Skeletal muscle cell (primary cell): ENCODE measurements at regions not wholly inside any gene's neighbourhood (a gene's known extent, or its start where the extent isn't known, plus 50 kb on each side); places are given as distances from the start of the nearest gene placed in this dataset.
"Not testable (repeated sequence)": the region's sequence is repeated elsewhere in the genome, so short reads cannot be mapped to it uniquely, and the experiment has no call there.

Source experiments
- DNase-seq: peaks from one replicate; pipeline ENCODE4 v3.0.0-alpha.2; 2010; ENCODE audit warnings: low read depth
- H3K4me3 ChIP-seq: 2 replicates; pipeline ENCODE4 v1.5.1; 2011; ENCODE audit warnings: low read depth, mild to moderate bottlenecking, control low read depth, low read length, moderate library complexity

- no peak for DNase-seq
- H3K4me3 ChIP-seq: no peak overlapping the region
Observed at GRCh38 chr3:87900061-87900460, 158.7 kb downstream of the CGGBP1 start.

- H3K4me3 ChIP-seq: no peak overlapping the region
- no peak for DNase-seq
Observed at GRCh38 chr3:87898971-87899370, 159.8 kb downstream of the CGGBP1 start.

GRCh38 chr3:87895983-87896382, 162.8 kb downstream of the CGGBP1 start:
- DNase-seq: no peak
- no peak overlapping the region for H3K4me3 ChIP-seq

GRCh38 chr3:87873136-87873535, 185.7 kb downstream of the CGGBP1 start:
- peak; percentile 49 for DNase-seq
- no peak overlapping the region for H3K4me3 ChIP-seq

- no peak overlapping the region for H3K4me3 ChIP-seq
- DNase-seq: peak; percentile 16
Observed at GRCh38 chr3:87867001-87867400, 191.8 kb downstream of the CGGBP1 start.

- peak; percentile 22 for DNase-seq
- H3K4me3 ChIP-seq: no peak overlapping the region
Observed at GRCh38 chr3:87856126-87856525, 202.7 kb downstream of the CGGBP1 start.

GRCh38 chr3:87855616-87856015, 203.2 kb downstream of the CGGBP1 start:
- DNase-seq: peak; percentile 67

GRCh38 chr3:87855211-87855610, 203.6 kb downstream of the CGGBP1 start:
- DNase-seq: no peak

More at GRCh38 chr3:87855616-87856015, 203.2 kb downstream of the CGGBP1 start:
- no peak overlapping the region for H3K4me3 ChIP-seq

GRCh38 chr3:87848003-87848402, 210.8 kb downstream of the CGGBP1 start:
- no peak for DNase-seq
- H3K4me3 ChIP-seq: no peak overlapping the region

More at GRCh38 chr3:87855211-87855610, 203.6 kb downstream of the CGGBP1 start:
- H3K4me3 ChIP-seq: no peak overlapping the region

GRCh38 chr3:87837076-87837475, 221.7 kb downstream of the CGGBP1 start:
- no peak for DNase-seq
- no peak overlapping the region for H3K4me3 ChIP-seq

GRCh38 chr3:87836026-87836425, 222.8 kb downstream of the CGGBP1 start:
- no peak overlapping the region for H3K4me3 ChIP-seq
- no peak for DNase-seq

GRCh38 chr3:87835236-87835635, 223.6 kb downstream of the CGGBP1 start:
- H3K4me3 ChIP-seq: no peak overlapping the region
- no peak for DNase-seq

- H3K4me3 ChIP-seq: no peak overlapping the region
- no peak for DNase-seq
Observed at GRCh38 chr3:87834327-87834726, 224.5 kb downstream of the CGGBP1 start.

- H3K4me3 ChIP-seq: no peak overlapping the region
- no peak for DNase-seq
Observed at GRCh38 chr3:87833039-87833377, 225.8 kb downstream of the CGGBP1 start.

GRCh38 chr3:87828046-87828445, 230.8 kb downstream of the CGGBP1 start:
- no peak overlapping the region for H3K4me3 ChIP-seq
- DNase-seq: no peak

GRCh38 chr3:87822563-87822962, 236.2 kb downstream of the CGGBP1 start:
- DNase-seq: no peak
- H3K4me3 ChIP-seq: no peak overlapping the region

GRCh38 chr3:87813503-87813902, 245.3 kb downstream of the CGGBP1 start:
- not testable (repeated sequence) for H3K4me3 ChIP-seq, DNase-seq

- H3K4me3 ChIP-seq: no peak overlapping the region
- DNase-seq: no peak
Observed at GRCh38 chr3:87811953-87812352, 246.9 kb downstream of the CGGBP1 start.

GRCh38 chr3:87810452-87811016, 248.3 kb downstream of the CGGBP1 start:
- H3K4me3 ChIP-seq: no peak overlapping the region
- DNase-seq: no peak

GRCh38 chr3:87805670-87806069, 253.1 kb downstream of the CGGBP1 start:
- no peak overlapping the region for H3K4me3 ChIP-seq
- no peak for DNase-seq

- no peak overlapping the region for H3K4me3 ChIP-seq
Observed at GRCh38 chr3:87801409-87801808, 257.4 kb downstream of the CGGBP1 start.

GRCh38 chr3:87800516-87800915, 258.3 kb downstream of the CGGBP1 start:
- H3K4me3 ChIP-seq: no peak overlapping the region
- DNase-seq: no peak

More at GRCh38 chr3:87801409-87801808, 257.4 kb downstream of the CGGBP1 start:
- no peak for DNase-seq
